KOPT-K1 (cell line): ENCODE measurements at regions not wholly inside any gene's neighbourhood (a gene's known extent, or its start where the extent isn't known, plus 50 kb on each side); places are given as distances from the start of the nearest gene placed in this dataset.
"Not testable (repeated sequence)": the region's sequence is repeated elsewhere in the genome, so short reads cannot be mapped to it uniquely, and the experiment has no call there.

Experiments used
- H3K27ac ChIP-seq: fragments of 200-600 bp; sonication (generic); 2 replicates; pipeline ENCODE4 v1.5.1; 2016; ENCODE audit warnings: antibody characterized with exemption, mild to moderate bottlenecking, low read depth, low read length; ENCODE audit not compliant: poor library complexity, severe bottlenecking
- H3K36me3 ChIP-seq: fragments of 200-600 bp; sonication (generic); 2 replicates; pipeline ENCODE4 v1.5.1; 2017; ENCODE audit warnings: antibody characterized with exemption, mild to moderate bottlenecking, low read length, moderate library complexity; ENCODE audit not compliant: insufficient read depth
- H3K9me3 ChIP-seq: fragments of 200-600 bp; sonication (generic); 2 replicates; pipeline ENCODE4 v1.5.1; 2017; ENCODE audit warnings: antibody characterized with exemption, low read length, mild to moderate bottlenecking; ENCODE audit not compliant: insufficient read depth, poor library complexity, severe bottlenecking

GRCh38 chr16:29355339-29356059 is 51.0 kb downstream of the NPIPB11 start:
- H3K27ac ChIP-seq, H3K36me3 ChIP-seq: not testable (repeated sequence)

GRCh38 chr16:29354449-29354848 is 52.1 kb downstream of the NPIPB11 start:
- not testable (repeated sequence) for H3K9me3 ChIP-seq, H3K36me3 ChIP-seq, H3K27ac ChIP-seq

More at GRCh38 chr16:29355339-29356059, 51.0 kb downstream of the NPIPB11 start:
- not testable (repeated sequence) for H3K9me3 ChIP-seq

- not testable (repeated sequence) for H3K9me3 ChIP-seq, H3K27ac ChIP-seq, H3K36me3 ChIP-seq
Observed at GRCh38 chr16:29352617-29352999, 53.9 kb downstream of the NPIPB11 start.

- not testable (repeated sequence) for H3K9me3 ChIP-seq, H3K27ac ChIP-seq, H3K36me3 ChIP-seq
Observed at GRCh38 chr16:29351970-29352616, 54.4 kb downstream of the NPIPB11 start.

- not testable (repeated sequence) for H3K9me3 ChIP-seq, H3K36me3 ChIP-seq, H3K27ac ChIP-seq
Observed at GRCh38 chr16:29351271-29351969, 55.1 kb downstream of the NPIPB11 start.

GRCh38 chr16:29349966-29350365 is 56.5 kb downstream of the NPIPB11 start:
- not testable (repeated sequence) for H3K9me3 ChIP-seq, H3K27ac ChIP-seq, H3K36me3 ChIP-seq

GRCh38 chr16:29348748-29349147 is 57.8 kb downstream of the NPIPB11 start:
- H3K9me3 ChIP-seq, H3K36me3 ChIP-seq, H3K27ac ChIP-seq: not testable (repeated sequence)

- H3K9me3 ChIP-seq, H3K36me3 ChIP-seq, H3K27ac ChIP-seq: not testable (repeated sequence)
Observed at GRCh38 chr16:29348123-29348690, 58.3 kb downstream of the NPIPB11 start.

- not testable (repeated sequence) for H3K9me3 ChIP-seq, H3K27ac ChIP-seq, H3K36me3 ChIP-seq
Observed at GRCh38 chr16:29346796-29347580, 59.5 kb downstream of the NPIPB11 start.

- H3K9me3 ChIP-seq, H3K36me3 ChIP-seq, H3K27ac ChIP-seq: not testable (repeated sequence)
Observed at GRCh38 chr16:29346203-29346602, 60.3 kb downstream of the NPIPB11 start.

GRCh38 chr16:29342937-29343336 is 63.6 kb downstream of the NPIPB11 start:
- H3K27ac ChIP-seq, H3K9me3 ChIP-seq, H3K36me3 ChIP-seq: not testable (repeated sequence)

- H3K9me3 ChIP-seq, H3K36me3 ChIP-seq, H3K27ac ChIP-seq: not testable (repeated sequence)
Observed at GRCh38 chr16:29340779-29341438, 65.6 kb downstream of the NPIPB11 start.

GRCh38 chr16:29340235-29340634 is 66.3 kb downstream of the NPIPB11 start:
- not testable (repeated sequence) for H3K9me3 ChIP-seq, H3K27ac ChIP-seq, H3K36me3 ChIP-seq

GRCh38 chr16:29338821-29339700 is 67.5 kb downstream of the NPIPB11 start:
- H3K9me3 ChIP-seq, H3K36me3 ChIP-seq: not testable (repeated sequence)
- H3K27ac ChIP-seq, result peak overlapping the region; percentile 43
